Breast epithelium (tissue), 3 donors: ENCODE measurements at regions not wholly inside any gene's neighbourhood (a gene's known extent, or its start where the extent isn't known, plus 50 kb on each side); places are given as distances from the start of the nearest gene placed in this dataset.

Experiments used
- CTCF ChIP-seq, 3 donors: fragments of 450-650 bp; IDR thresholded peaks; one replicate each; pipeline ENCODE4 v1.5.1; 2016 to 2017; ENCODE audit warnings: antibody characterized with exemption in 3 of 3, mild to moderate bottlenecking in 3 of 3, moderate library complexity in 3 of 3
- POLR2A ChIP-seq: fragments of 450-650 bp; IDR thresholded peaks from one replicate; pipeline ENCODE4 v1.6.1; 2016; ENCODE audit warnings: antibody characterized with exemption, mild to moderate bottlenecking, moderate library complexity
- POLR2AphosphoS5 ChIP-seq, 3 donors: sonication (generic); formaldehyde crosslinking; IDR thresholded peaks; one replicate each; pipeline ENCODE4 v1.6.1; 2017; ENCODE audit warnings: antibody characterized with exemption in 3 of 3

- no peak for TF ChIP-seq POLR2A
- TF ChIP-seq POLR2AphosphoS5 (IDR thresholded peaks at IDR 0.05): no peak
- no peak for TF ChIP-seq CTCF (IDR thresholded peaks at IDR 0.05)
These were observed 137.3 kb downstream of the RNF152 start for GRCh38 chr18:61755555-61755954.
